ENCODE measurements at regions not wholly inside any gene's neighbourhood (a gene's known extent, or its start where the extent isn't known, plus 50 kb on each side); places are given as distances from the start of the nearest gene placed in this dataset.

DNA sequence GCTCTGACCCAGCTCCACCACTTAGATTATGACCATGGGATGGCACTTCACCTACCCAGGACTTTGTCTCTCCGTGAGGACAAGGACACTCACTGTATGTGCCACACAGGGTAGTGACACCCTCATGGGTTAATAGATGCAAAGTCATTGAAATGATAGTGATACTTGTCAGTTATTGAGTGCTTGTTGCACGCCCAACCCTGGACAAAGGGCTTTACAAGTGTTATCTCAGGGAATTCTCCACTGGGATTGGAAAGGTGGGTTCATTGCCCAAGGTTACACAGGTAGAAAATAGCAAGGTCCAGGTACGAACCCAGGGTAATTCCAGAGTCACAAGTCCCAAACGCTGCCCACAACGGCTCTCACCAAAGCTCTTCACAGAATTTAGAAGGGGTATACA, 158.2 kb downstream of the TRIM29 start:
- no peak for FAIRE-seq

DNA sequence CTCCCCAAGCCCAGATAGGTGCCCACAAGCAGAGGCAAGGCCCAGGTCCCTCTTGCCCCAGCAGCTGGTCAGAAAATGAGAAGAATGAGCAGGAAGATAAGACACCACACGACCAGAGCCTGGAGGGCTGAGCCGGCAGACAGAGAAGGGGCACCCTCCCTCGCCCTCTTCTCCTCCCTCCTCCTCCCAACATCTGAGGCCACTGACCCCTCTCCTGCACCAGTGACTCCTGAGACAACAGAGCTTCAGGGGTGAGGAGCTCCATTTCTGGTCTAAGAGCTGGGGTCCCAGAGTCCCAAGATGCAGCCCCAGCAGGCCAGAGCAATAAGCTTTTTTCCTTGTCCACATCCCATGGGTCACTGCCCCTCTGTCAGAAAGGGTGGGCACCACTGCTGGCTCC, 159.2 kb downstream of the TRIM29 start:
- no peak for FAIRE-seq

DNA sequence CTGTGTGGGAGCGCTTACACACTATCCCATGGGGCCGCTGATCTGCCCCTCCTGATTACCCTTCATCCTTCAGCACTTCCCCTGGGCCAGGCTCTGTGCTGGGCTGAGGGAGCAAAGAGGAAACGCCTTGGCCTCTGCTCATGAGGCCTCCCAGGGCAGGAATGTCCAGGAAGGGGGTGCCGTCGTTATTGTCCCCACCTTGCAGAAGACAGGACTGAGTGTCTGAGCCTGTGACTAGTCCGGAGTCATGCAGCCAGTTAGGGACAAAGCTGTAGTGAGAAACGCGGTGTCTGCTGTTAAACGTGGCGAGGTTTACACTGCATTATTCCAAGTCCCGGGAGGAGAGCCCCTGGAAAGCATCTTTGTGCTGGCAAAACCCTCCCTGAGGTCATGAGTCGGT, 160.0 kb downstream of the TRIM29 start:
- no peak for FAIRE-seq

DNA sequence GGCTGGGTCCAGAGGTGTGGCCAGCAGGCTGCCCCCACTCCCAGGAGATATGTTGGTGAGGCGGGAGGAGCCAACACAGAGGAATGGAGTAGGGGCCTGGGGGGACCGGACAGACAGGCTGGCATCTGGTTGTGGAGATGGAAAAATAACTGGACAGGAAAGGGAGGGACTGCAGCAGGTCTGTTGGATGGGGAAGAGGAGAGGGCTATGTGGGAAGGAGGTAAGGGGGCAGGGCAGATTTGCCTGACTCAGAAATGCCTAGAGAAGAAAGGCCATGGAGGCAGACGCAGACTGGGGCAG, 160.4 kb downstream of the TRIM29 start:
- no peak for FAIRE-seq

DNA sequence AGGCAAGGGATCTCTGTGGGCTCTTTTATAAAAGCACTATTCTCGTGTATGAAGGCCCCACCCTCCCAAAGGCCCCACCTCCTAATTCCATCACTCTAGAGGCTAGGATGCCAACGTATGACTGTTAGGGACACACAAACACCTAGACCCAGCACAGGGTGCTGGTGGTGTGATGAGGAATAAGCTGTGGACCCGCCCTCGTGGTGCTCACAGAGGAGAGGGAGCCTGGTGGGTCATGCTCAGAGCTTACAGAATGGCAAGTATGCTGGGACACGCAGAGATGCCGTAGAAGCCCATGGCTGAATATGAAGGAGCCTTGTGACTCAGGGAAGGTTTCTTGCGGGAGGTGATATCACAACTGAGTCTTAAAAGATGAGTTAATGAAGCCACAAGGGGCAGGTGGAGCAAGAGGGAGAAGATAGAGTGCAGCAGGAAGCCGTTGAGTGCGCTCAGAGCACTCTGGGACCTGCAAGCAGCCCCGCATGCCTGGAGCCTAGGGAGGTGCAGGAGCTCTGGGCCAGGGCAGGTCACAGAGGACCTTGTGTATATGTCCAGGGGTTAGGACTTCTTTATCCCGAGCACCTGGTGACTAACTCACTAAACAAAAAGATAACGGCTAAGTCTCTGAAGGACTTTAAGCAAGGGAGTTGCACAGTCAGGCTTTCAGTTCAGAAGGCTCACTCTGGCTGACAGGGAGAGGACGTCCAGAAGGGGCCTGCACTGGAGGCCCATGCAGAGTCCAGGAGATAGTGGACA, 160.9 kb downstream of the TRIM29 start:
- no peak for FAIRE-seq

DNA sequence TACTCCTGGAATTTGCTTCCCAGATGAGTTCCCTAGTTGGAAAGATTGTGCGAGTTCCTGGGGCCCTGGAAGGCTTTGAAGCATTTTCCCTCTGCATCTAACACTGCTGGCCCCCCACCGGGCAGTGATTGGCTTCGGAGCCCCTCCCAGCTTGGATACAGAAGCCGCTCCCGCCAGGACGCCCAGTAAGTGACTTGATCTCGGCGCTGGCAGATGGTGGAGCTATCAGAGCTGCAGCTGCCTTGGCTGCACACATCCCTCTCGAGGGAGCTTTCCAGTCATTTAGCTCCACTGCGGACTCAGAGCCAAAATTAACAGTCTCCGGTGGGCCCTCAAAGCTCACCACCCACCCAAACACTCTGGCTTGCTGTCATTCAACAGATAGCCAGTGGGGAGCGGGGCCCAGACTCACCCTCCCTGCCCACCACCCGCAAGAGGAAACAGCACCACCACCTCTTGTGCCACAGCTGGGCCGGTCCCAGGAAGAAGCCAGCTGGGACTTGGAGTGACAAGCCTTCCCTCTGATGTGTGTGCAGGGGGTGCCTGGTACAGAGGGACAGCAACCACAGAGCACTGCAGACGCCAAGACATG, 162.3 kb downstream of the TRIM29 start:
- no peak for FAIRE-seq

DNA sequence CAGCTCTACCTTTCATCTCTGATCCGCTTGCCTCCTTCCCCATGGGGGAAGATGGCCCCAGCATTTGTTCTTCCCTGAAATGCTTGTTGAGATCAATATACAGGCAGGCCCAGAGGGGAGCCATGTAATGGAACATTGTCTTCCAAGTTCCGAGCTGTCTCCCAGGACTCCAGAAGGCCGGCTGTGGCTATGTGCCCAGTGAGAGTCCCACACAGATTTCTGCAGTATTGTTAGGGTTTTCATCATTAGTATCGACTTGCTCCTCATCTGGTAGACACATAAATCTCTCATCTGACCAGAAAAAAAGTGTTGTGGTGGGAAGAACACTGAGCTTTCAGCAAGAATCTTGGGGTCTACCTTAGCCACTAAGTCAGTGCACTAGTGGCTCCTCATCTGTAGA, 163.4 kb downstream of the TRIM29 start:
- FAIRE-seq: no peak

DNA sequence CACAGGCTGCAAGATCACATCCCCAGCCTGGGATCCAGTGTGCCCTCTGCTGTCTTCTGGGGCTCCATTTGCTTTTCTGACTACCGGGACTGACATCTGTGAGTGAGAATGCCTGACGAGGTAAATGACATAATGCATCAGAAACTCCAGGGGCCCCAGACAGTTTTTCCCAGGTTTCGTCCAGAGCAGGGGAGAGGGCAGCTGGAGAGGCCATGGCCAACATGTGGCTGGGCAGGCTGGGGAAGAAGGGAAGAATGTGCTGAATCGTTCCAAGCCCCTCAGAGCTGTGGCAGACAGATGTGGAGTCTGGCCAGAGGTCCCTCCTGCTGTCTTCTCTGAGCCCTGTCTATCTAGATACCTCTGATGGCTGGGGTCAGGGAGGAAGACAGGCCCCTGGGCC, 163.9 kb downstream of the TRIM29 start:
- no peak for FAIRE-seq

DNA sequence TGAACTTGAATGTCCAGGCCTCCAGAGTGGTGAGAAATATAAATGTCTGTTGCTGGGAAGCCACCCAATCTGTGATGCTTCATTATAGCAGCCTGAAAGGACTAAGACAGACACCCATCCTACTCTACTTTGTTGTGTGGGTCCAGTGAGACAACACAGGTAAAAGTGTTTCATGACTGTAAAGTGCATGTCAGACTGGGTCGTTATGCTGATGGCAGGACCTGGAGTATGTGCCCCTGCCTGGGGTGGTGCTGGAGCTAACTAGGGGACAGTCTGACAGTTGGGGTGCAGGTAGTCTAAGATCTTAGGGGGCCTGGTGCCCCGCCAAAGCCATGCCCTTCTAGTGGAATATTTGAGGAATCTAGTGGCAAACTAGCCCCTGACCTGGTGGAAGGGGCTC, 165.6 kb downstream of the TRIM29 start:
- FAIRE-seq: no peak

DNA sequence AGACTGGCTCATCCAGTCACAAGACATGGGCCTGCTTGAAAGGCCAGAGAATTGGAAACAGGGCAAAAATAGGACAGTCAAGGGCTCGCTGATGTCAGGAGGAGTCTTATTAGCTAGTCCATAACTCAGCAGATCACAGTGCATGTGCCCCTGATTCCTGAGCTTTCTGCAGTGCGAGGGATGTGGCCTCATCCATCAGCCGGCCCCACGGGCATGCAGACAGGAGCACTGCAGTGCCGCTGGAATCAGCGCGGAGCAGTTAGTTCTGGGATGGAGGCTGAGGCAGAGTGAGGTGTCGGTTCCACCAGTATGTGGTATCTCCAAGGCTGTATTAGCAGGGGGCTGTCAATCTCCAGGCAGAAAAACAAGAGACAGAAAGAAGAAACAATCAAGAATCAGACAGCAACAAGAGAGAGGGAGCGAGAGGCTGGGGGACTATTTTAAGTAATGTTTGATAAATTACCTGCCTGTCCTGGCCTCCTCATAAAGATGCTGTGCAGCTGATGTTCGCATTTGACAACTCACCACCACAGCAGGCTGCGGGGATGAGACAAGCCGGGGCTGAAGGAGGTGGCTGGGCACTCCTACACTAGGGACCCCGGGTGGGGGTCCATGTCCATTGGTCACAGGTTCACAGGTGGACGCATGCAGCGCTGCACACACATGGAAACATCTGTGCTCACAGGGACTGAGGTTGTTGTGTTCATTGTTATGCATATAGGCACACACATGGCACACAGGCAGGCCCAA, 167.2 kb downstream of the TRIM29 start:
- no peak for FAIRE-seq

DNA sequence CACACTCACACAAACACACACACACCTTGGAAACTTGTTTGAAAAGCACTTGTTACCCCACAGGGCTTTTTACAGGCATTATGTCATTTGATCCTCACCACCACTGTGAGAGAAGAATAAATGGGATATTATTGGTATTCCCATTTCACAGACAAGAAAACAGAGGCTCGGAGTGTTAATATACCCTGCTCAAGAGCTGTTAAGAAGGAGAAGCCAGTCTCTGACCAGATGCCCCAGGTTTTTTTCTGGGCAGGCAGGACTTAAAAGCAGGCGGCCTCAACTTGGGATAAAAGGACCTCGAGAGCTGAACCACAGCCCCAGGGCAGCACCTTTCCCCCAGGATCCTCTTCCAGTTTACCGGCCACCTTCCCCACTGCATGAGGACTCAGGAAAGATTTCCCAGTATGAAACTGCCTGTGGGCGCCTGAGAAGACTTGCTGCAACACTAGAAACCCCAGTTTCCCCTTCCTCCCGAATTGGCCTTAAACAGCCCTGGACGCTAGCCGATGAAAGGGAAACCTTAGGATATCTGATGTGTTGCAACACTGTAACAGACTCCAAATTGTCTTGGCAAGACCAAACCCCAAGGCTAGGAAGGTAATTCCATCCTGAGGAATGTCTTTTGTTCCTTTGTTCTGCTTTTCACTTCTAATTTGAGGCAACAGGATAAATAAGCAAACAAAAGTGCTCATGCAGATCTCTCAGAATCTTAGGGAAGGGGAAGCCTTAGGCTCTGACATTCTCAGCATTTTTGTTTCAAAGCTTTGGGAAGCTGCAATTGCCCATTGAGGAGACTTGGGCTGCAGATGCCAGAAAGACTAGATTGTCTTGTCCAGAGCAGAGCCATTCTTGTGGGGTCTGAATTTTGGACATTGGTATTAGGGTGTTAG, 173.5 kb downstream of the TRIM29 start:
- FAIRE-seq: no peak

DNA sequence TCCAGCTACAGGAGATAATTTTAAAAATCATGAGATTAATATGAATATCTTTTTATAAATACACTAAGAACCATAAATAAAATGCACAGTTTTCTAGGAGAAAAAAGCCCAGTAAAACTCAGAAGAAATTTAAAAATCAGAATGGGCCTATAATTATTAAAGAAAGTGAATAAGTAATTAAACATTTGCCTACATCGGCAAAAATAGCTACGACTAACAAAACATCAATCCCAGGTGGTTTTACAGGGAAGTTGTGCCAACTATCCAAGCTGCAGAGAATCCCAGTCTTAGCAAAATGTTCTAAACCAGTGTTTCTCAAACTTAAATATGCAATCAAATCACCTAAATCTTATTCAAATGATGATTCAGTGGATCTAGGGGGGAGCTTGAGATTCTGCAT, 180.0 kb downstream of the TRIM29 start:
- FAIRE-seq: no peak

DNA sequence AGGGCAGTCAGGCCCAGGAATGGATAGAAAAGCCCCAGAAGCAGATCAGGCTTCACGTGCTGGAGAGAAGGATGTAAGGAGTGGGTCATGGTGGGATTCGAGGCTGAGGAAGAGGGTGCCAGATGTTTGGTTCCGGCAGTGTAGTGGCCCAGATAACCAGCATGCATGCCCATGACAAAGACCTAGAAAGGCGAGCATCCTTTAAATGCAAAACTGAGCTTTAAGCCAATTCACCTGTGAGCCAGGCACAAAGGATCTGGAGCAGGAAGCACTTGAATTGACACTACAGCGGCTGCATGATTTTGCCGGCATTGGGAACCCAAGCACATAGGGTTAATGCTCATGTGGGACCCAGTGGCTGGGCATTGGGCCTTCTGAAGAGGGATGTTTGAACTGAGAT, 185.5 kb downstream of the TRIM29 start:
- FAIRE-seq: no peak

DNA sequence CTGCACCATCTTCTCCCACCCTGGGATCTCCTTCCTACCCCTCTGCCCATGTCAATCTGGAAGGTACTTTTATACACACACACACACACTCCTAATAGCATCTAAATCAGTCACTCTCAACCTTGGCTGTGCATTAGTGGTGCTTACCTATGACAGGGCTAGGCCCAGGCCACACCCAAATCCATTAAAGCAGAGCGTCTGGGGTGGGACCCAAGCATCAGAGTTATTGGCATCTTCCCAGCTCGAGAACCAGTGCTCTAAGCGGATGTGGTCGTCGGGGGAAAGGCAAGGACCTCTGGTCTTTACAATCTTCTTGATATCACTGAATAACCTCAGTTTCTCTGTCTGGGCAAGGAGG, 194.6 kb downstream of the TRIM29 start:
- FAIRE-seq: no peak

DNA sequence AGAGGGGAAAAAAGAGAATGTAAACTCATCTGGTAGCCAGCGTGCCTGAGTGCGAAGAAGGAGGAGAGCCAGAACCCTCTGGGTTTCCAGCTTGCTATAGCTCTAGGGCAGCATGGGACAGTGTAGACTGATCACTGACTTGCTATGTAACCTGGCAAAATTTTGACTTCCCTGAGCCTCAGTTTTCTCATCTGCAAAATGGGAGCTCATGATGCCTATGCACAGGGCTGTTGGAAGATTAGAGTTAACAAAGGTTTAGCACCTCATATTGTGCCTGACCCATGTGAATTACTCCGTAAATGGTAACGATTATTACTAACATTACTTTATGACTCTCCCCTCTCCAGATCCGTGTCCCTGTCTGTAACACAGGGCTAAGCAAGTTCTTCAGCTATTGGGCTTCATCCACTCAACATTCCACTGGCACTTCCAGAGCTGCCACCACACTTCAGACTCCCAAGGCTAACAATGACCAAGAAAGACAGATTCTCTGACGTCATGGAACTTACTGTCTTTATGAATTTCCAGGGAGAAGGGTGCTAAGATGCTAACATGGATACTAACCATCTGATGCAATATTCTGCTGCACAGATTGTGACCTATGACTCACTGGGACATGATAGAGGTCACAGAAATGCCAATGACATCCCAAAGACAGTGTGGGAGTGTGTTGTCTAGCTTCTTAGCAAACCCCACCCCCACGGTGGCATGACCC, 195.2 kb downstream of the TRIM29 start:
- no peak for FAIRE-seq

DNA sequence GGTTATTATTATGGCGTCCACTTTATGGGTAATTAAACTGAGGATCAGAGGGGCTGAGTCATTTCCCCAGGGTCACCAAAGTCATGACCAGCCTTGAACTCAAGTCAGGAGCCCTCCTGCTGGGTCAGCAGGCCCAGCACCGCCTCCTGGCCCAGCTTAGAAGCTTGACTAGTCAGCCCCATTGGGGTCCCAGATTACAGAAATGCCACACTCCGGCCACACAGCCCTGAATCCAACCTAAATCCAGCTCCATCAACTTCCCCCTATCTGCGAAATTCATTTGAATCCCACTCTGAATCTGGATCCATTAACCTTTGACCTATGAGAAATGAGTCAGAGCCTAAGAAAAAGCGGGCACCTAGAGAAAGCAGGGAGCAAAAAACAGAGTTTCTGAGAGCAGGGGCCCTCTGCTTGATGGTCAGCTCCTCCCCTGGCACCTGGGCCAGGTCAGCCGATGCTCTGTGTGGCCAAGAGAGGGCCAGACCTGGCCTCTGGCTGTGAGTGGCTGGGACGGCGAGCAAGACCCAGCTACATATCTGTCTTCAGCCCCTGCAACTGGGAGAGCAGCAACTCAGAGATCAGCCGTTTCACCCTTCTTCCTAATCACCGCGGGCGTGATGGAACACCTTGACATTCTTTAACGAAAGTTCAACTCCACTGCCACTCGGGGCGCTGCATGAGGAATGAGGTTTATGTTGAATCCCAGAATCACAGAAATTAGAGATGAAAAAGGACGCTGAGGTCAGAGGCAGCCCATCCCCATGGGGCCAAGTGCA, 196.1 kb downstream of the TRIM29 start:
- FAIRE-seq: no peak

DNA sequence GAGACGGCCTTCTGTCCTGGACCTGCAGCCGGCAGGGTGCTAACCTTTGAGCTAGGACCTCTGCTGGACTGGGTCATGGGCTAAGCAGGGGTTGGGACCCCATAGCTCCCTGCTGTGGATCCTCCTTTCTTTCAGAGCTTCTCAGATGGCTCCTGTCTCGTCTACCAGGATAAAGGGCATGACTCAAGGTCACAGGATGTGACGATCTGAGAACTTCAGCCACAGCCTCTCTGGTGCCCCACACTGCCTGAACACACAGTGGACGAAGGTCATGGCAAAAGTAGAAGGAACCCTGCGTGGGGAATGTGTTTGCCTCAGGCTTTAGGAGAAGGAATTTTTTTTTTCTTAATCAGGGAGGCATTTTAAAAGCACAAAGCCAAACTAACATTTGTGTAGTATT, 196.7 kb downstream of the TRIM29 start:
- FAIRE-seq: no peak

DNA sequence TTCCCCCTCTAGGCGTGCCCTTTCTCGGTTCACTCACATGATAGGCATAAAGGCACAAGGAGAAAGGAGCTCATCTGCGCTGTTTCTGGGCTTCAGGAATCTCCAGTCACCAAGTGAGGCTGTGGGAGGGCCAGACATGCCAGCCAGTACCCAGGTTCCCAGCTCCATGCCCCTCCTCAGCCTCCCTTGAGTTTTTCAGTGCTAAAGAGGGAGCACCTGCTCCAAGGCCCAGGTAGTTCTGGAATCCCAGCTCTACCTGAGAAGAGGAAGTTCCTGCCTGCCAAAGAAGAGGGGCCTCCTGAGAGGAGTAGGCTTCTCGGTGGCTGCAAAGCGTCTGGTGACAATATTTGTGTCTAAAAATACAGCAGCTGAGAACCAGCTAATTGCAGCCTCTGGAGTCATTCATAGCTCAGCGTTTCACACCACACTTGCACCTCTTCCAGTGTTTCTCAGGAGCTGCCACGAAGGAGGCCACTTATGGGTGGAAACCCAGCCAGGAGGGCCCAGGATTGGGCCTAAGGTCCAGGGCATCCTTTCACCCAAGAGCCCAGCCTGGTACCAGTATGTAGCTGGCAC, 197.4 kb downstream of the TRIM29 start:
- no peak for FAIRE-seq

DNA sequence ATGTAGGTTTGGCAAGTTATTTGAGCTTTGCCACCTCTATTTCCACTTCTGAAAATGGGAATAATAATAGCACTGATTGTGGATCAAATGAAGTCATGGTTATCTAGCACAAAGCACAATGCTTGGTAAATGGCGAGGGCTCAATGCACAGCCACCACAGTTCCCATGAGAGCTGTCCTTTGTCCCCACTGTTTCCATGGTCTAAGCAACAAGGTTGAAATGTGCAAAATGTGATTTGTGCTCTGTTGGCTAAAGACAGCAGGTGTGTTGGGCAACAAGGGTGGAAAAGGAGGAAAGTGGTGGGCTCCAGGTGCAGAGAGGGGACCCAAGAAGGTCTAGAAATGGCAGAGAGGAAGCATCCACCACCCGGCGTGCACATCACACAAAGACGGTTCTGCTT, 200.5 kb downstream of the TRIM29 start:
- FAIRE-seq: no peak

DNA sequence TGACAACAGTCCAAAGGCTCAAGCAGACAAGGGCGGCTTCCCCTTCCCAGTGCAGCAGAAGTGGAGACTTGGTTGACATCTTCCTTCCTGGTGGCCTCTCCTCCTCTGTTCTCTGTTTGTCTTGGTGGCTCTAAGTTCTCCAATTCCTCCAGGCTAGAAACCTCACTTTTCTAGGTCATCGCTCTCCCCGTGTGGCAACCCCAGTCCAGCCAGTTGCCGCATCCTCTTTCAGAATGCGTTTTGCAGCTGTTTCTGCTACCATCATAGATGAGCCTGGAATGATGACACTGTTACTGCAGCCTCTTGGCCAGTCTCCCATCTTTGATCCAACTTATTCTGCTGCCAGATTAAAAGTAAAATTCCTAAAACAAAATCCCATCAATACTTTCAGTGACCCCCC, 201.5 kb downstream of the TRIM29 start:
- no peak for FAIRE-seq

DNA sequence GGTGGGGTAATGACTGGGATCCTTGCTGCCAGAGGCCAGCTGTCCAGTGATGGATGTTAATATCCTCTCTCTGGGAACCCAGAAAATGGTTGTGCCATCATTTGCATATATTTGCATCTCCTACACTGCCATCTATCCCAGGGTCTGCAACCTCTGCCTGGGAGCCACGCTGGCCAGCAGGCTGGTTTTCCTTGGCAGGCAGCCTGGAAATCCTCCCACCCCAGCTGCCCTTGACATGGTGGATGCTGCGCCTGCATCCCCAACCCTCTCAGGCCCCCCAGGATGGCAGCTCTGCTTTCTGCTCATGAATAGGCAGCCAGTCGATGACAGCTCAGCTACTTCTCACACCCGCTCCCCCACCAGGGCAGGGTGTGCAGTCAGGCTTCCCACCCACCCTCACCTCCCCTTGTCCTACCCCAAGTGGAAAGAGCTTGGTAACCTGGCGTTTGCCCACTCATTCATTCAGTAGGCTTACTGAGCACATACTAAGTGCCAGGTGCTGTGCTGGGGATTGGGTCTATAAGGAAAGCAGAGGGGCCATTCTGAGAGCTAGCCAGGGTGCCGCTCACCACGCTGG, 202.5 kb downstream of the TRIM29 start:
- FAIRE-seq: no peak

Data from islet of Langerhans (tissue), 1 donor.